Ramos (cell line): ENCODE measurements at regions not wholly inside any gene's neighbourhood (a gene's known extent, or its start where the extent isn't known, plus 50 kb on each side); places are given as distances from the start of the nearest gene placed in this dataset.

Experiments
- in situ Hi-C: fragments of 300-500 bp; cut with MboI; formaldehyde crosslinking; loops from one replicate; pipeline ENCODE4 v1.14.3; 2022; ENCODE audit warnings: low sequenced_read_pairs; ENCODE audit not compliant: unreplicated experiment

- in situ Hi-C loops, result no loop called here
These were observed 542.0 kb downstream of the NUF2 start for GRCh38 chr1:163863731-163864130.

- in situ Hi-C loops, result no loop called here
These were observed 542.5 kb downstream of the NUF2 start for GRCh38 chr1:163864207-163864606.

- in situ Hi-C loops, result no loop called here
These were observed 544.8 kb downstream of the NUF2 start for GRCh38 chr1:163866564-163866963.

- in situ Hi-C loops, result no loop called here
These were observed 548.9 kb downstream of the NUF2 start for GRCh38 chr1:163870666-163871065.

GRCh38 chr1:163872067-163872466 lies 550.3 kb downstream of the NUF2 start:
- in situ Hi-C loops, result no loop called here

GRCh38 chr1:163874070-163874469 lies 552.3 kb downstream of the NUF2 start:
- in situ Hi-C loops, result no loop called here

GRCh38 chr1:163875200-163875926 lies 553.6 kb downstream of the NUF2 start:
- in situ Hi-C loops, result no loop called here

GRCh38 chr1:163875927-163876320 lies 554.2 kb downstream of the NUF2 start:
- in situ Hi-C loops, result no loop called here

- in situ Hi-C loops, result no loop called here
These were observed 554.8 kb downstream of the NUF2 start for GRCh38 chr1:163876546-163876945.

GRCh38 chr1:163877016-163877415 lies 555.3 kb downstream of the NUF2 start:
- in situ Hi-C loops, result no loop called here

GRCh38 chr1:163885510-163885909 lies 563.8 kb downstream of the NUF2 start:
- in situ Hi-C loops, result no loop called here

- in situ Hi-C loops, result no loop called here
These were observed 574.2 kb downstream of the NUF2 start for GRCh38 chr1:163896001-163896400.

GRCh38 chr1:163897412-163898155 lies 575.8 kb downstream of the NUF2 start:
- in situ Hi-C loops, result no loop called here

GRCh38 chr1:163906283-163906682 lies 584.5 kb downstream of the NUF2 start:
- in situ Hi-C loops, result no loop called here

GRCh38 chr1:163912170-163912884 lies 590.6 kb downstream of the NUF2 start:
- in situ Hi-C loops, result no loop called here

GRCh38 chr1:163914785-163915413 lies 593.1 kb downstream of the NUF2 start:
- in situ Hi-C loops, result no loop called here

- in situ Hi-C loops, result no loop called here
These were observed 601.0 kb downstream of the NUF2 start for GRCh38 chr1:163922743-163923201.

GRCh38 chr1:163924041-163924440 lies 602.3 kb downstream of the NUF2 start:
- in situ Hi-C loops, result no loop called here

GRCh38 chr1:163927493-163927892 lies 605.7 kb downstream of the NUF2 start:
- in situ Hi-C loops, result no loop called here

GRCh38 chr1:163928069-163928468 lies 606.3 kb downstream of the NUF2 start:
- in situ Hi-C loops, result no loop called here

- in situ Hi-C loops, result no loop called here
These were observed 606.9 kb downstream of the NUF2 start for GRCh38 chr1:163928651-163929050.
